ENCODE measurements at regions not wholly inside any gene's neighbourhood (a gene's known extent, or its start where the extent isn't known, plus 50 kb on each side); places are given as distances from the start of the nearest gene placed in this dataset.
A peak's percentile ranks its signal among the peaks of the same experiment; 100 is the strongest.
"Not testable (repeated sequence)": the region's sequence is repeated elsewhere in the genome, so short reads cannot be mapped to it uniquely, and the experiment has no call there.

- DNase-seq (ENCODE audit: low read depth in 4 of 4, low spot score in 2 of 4): no peak
Observed at GRCh38 chr5:143594902-143595818, 191.7 kb upstream of the NR3C1 start.

GRCh38 chr5:143593723-143594122 lies 190.2 kb upstream of the NR3C1 start:
- DNase-seq (ENCODE audit: low read depth in 4 of 4, low spot score in 2 of 4): no peak

DNA sequence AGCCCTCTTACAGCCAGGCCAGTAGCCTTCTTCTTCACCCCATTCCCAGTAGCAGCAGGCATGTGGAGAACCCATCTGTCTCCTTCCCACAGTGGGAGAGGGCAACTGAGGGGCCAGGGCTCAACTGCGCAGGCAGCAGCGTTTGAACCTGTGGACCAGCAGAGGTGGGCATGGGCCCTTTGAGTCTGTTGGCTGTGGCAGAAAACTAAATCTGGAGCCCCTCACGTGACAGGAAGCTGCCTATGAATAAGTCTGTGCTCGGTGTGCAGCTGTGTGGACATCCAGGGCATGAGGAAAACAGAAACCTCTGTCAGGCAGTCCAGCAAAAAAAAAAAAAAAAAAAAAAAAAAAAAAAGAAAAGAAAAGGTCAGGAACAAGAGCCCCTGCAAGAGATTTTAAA lies 189.2 kb upstream of the NR3C1 start:
- no peak for DNase-seq (ENCODE audit: low read depth in 4 of 4, low spot score in 2 of 4)

GRCh38 chr5:143588933-143589662 lies 185.6 kb upstream of the NR3C1 start:
- no peak for DNase-seq (ENCODE audit: low read depth in 4 of 4, low spot score in 2 of 4)

- not testable (repeated sequence) for DNase-seq (ENCODE audit: low read depth in 4 of 4, low spot score in 2 of 4)
Observed at GRCh38 chr5:143588121-143588520, 184.6 kb upstream of the NR3C1 start.

DNA sequence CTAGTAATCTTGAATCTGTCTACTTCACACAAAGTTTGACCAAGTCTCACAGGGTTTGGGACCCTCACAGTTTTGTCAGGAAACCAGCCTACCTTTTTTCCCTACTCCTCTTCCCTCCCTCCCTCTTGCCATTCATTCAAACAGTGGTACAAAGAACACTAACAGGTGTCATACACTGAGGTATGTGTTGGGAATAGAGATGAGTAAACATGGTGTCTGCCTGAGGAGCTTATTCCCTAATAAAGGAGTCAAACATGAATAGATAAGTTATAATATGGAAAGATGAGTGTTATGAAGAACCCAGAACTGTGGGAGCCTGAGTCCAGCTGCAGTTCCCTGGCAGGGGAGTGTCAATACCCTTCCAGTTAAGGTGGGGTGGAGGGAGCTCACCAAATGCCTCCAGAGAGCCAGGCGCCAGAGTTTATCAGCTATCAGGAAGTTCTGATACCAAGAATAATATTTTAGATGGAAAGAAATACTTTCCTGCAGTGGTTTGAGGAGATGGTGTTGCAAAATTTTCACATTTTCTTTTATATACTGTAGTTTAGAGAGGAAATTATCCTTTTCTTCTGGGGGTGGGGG lies 183.4 kb upstream of the NR3C1 start:
- no peak for DNase-seq (ENCODE audit: low read depth in 4 of 4, low spot score in 2 of 4)

- DNase-seq (ENCODE audit: low read depth in 4 of 4, low spot score in 2 of 4): no peak
Observed at GRCh38 chr5:143585970-143586369, 182.5 kb upstream of the NR3C1 start.

GRCh38 chr5:143583409-143583808 lies 179.9 kb upstream of the NR3C1 start:
- DNase-seq (ENCODE audit: low read depth in 4 of 4, low spot score in 2 of 4): no peak

DNA sequence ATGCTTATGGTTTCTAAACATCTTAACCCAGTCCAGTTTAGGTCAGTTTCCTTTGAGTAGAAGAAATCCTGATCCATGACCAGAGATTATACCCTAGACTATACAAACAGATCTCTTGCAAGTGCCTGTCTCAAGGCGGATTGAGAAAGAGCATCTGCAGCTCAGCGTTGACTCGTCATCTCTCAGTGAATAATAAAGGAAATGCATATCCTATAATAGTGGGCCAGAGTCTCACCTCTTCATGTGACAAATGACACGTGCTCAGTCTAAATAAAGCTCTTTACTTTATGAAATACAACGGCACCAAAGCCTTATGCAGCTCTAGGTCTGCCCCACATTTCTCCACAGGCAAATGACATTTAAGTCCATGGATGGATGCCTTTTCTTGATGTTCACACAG lies 179.4 kb upstream of the NR3C1 start:
- no peak for DNase-seq (ENCODE audit: low read depth in 4 of 4, low spot score in 2 of 4)

GRCh38 chr5:143582176-143582575 lies 178.7 kb upstream of the NR3C1 start:
- no peak for DNase-seq (ENCODE audit: low read depth in 4 of 4, low spot score in 2 of 4)

- DNase-seq (ENCODE audit: low read depth in 4 of 4, low spot score in 2 of 4): no peak
Observed at GRCh38 chr5:143581649-143582048, 178.2 kb upstream of the NR3C1 start.

DNA sequence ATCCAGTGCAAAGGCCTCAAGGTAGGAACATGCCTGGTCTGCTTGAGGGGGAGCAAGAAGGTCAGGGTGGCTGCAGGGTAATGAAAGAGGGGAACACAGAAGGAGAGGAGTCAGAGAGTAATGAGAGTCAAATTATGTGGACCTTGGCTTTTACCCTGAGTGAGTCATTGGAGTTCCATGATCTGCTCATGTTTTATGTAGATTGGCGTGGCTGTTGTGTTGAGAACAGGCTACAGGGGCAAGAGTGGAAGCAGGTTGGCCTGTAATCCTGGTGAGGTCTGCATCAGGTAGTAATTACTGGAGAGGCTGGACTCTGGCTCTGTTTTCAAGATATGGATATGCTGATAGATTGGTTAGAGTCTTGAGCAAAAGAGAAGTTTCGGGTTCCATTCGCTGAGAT lies 177.7 kb upstream of the NR3C1 start:
- DNase-seq (ENCODE audit: low read depth in 4 of 4, low spot score in 2 of 4): no peak

- peak in 2 of 4 donors; percentile 36 to 59 for DNase-seq (ENCODE audit: low read depth in 4 of 4, low spot score in 2 of 4)
Observed at GRCh38 chr5:143576711-143577484, 173.4 kb upstream of the NR3C1 start.

- no peak for DNase-seq (ENCODE audit: low read depth in 4 of 4, low spot score in 2 of 4)
Observed at GRCh38 chr5:143575286-143575685, 171.8 kb upstream of the NR3C1 start.

- no peak for DNase-seq (ENCODE audit: low read depth in 4 of 4, low spot score in 2 of 4)
Observed at GRCh38 chr5:143574236-143574635, 170.8 kb upstream of the NR3C1 start.

- DNase-seq (ENCODE audit: low read depth in 4 of 4, low spot score in 2 of 4): no peak
Observed at GRCh38 chr5:143573568-143574170, 170.2 kb upstream of the NR3C1 start.

GRCh38 chr5:143572671-143573070 lies 169.2 kb upstream of the NR3C1 start:
- no peak for DNase-seq (ENCODE audit: low read depth in 4 of 4, low spot score in 2 of 4)

- DNase-seq (ENCODE audit: low read depth in 4 of 4, low spot score in 2 of 4): no peak
Observed at GRCh38 chr5:143571642-143572624, 168.4 kb upstream of the NR3C1 start.

GRCh38 chr5:143570989-143571388 lies 167.5 kb upstream of the NR3C1 start:
- no peak for DNase-seq (ENCODE audit: low read depth in 4 of 4, low spot score in 2 of 4)
